ENCODE measurements at regions not wholly inside any gene's neighbourhood (a gene's known extent, or its start where the extent isn't known, plus 50 kb on each side); places are given as distances from the start of the nearest gene placed in this dataset.

DNA sequence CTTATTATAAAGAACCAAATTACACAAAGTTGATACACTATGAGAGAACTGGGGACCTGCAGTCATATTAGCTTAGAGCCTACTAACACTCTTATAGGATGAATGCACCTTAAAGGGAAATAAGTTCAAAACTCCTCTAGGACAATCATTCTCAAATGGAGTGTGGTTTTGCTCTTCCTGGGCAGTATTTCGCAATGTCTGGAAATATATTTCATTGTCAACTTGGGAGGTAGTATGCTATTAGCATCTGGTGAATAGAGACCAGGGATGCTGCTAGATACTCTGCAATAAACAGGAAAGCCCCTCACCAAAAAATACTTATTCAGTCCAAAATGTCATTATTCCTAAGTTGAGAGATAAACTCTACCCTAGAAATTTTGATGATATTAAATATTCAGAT, 451.4 kb upstream of the ARPP21 start:
- DNase-seq = no peak
- H3K36me3 ChIP-seq = no peaks in the 10 kb centered on the region
- no peak overlapping the region for H3K4me3 ChIP-seq (ENCODE audit: low read depth, low read length)
- H3K27ac ChIP-seq = no peak overlapping the region
- TF ChIP-seq CTCF (IDR thresholded peaks at IDR 0.05; ENCODE audit: low read depth, low read length) = no peak
- no peaks in the 10 kb centered on the region for H3K27me3 ChIP-seq (ENCODE audit: insufficient read depth, low read depth, severe bottlenecking)
- peaks cover 3% of the 10 kb centered on the region for H3K9me3 ChIP-seq (ENCODE audit: severe bottlenecking)

DNA sequence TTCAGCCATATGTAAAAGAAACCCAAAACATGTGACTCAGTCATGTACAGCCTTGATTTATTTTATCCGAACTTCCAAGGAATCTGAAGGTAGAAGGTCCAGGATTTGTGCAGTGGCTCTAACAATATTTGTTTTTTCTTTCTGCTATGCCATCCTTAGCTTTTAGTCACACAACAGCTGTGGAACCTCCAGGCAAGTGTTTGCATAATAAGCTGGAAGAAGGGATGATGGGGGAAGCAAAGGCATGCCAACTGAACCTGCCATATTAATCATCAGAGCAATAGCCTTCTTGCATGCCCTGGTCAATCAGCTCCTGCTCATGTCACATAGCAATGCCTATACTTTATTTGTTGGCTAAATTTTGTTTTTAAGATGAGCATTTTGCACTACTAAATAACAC, 444.7 kb upstream of the ARPP21 start:
- Histone ChIP-seq H3K4me3 (ENCODE audit: low read depth, low read length) (no peak overlapping the region), H3K9me3 (ENCODE audit: severe bottlenecking) (no peaks in the 10 kb centered on the region), H3K27ac (no peak overlapping the region), H3K27me3 (ENCODE audit: insufficient read depth, low read depth, severe bottlenecking) (no peaks in the 10 kb centered on the region), H3K36me3 (no peaks in the 10 kb centered on the region)
- no peak for TF ChIP-seq CTCF (IDR thresholded peaks at IDR 0.05; ENCODE audit: low read depth, low read length)
- DNase-seq = no peak

DNA sequence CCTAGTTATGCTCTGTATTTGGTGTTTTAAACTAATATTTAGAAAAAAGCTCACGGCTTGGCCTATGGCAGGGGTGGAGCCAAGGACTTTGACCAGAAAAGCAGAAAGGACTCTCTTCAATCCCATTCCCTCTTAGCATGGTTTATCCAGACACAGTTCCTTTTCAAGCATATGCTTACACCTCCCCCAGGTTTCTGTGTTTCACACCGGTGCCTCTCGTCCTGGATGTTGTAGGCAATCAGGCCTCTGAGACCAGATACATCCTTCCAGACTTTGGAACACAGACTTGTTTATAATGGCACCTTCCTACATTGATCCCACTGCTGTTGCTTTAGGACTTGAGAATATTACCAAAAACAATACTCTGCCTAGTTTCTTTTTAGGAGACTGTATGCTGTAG, 440.5 kb upstream of the ARPP21 start:
- Histone ChIP-seq H3K27ac (no peak overlapping the region), H3K9me3 (ENCODE audit: severe bottlenecking) (no peaks in the 10 kb centered on the region), H3K27me3 (ENCODE audit: insufficient read depth, low read depth, severe bottlenecking) (no peaks in the 10 kb centered on the region), H3K36me3 (no peaks in the 10 kb centered on the region), H3K4me3 (ENCODE audit: low read depth, low read length) (no peak overlapping the region)
- DNase-seq = no peak
- no peak for TF ChIP-seq CTCF (IDR thresholded peaks at IDR 0.05; ENCODE audit: low read depth, low read length)

DNA sequence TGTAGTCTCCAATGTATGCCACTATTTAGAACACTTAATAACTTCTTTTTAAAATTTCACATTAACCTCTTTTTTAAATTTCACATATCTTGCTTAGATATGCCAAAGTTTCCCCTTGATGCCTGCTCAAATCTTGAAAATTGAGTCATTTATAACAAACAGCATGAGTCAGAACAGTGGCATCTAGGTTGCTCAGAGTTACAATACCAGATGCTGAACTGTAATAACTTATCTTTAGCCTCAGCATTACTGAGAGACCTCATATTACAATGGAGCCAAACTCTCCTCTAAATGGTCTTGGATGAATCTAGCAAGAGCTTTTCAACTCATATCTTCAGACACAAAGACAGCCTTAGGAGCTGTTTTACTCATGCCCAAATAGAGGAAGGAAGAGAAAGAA, 439.3 kb upstream of the ARPP21 start:
- Histone ChIP-seq H3K9me3 (ENCODE audit: severe bottlenecking) (no peaks in the 10 kb centered on the region), H3K27me3 (ENCODE audit: insufficient read depth, low read depth, severe bottlenecking) (no peaks in the 10 kb centered on the region), H3K36me3 (no peaks in the 10 kb centered on the region), H3K27ac (no peak overlapping the region), H3K4me3 (ENCODE audit: low read depth, low read length) (no peak overlapping the region)
- no peak for DNase-seq
- no peak for TF ChIP-seq CTCF (IDR thresholded peaks at IDR 0.05; ENCODE audit: low read depth, low read length)

DNA sequence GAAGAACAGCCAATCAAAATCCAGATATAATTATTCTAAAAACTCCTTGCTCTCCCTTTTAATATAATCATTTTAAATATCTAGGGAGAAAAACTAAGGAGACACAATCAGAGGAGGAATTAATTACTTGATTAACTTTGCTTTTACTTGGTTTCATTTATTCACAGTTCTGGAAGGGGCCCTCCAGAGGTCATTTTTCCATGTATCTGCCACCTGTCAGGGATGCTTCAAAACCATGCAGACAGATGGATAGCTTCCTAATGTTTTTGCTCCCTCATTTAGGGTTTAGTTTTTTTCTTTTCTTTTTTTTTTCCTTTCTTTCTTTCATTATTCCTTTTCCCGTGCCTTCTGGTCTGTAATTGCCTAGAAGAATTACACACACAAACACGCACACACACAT, 438.1 kb upstream of the ARPP21 start:
- Histone ChIP-seq H3K27me3 (ENCODE audit: insufficient read depth, low read depth, severe bottlenecking) (no peaks in the 10 kb centered on the region), H3K36me3 (no peaks in the 10 kb centered on the region), H3K4me3 (ENCODE audit: low read depth, low read length) (no peak overlapping the region), H3K27ac (no peak overlapping the region), H3K9me3 (ENCODE audit: severe bottlenecking) (no peaks in the 10 kb centered on the region)
- DNase-seq = no peak
- TF ChIP-seq CTCF (IDR thresholded peaks at IDR 0.05; ENCODE audit: low read depth, low read length) = no peak

Data from WERI-Rb-1 (cell line).